NCI-H69 (cell line): ENCODE measurements at regions not wholly inside any gene's neighbourhood (a gene's known extent, or its start where the extent isn't known, plus 50 kb on each side); places are given as distances from the start of the nearest gene placed in this dataset.
"Not testable (repeated sequence)": the region's sequence is repeated elsewhere in the genome, so short reads cannot be mapped to it uniquely, and the experiment has no call there.

ENCODE experiments used
- DNase-seq: peaks from one replicate; lab custom pipeline; 2025; lab: John Stamatoyannopoulos, UW

- not testable (repeated sequence) for DNase-seq
Observed at GRCh38 chr7:76849887-76850563, 182.1 kb downstream of the SPDYE17 start.

GRCh38 chr7:76839879-76840278 is 192.3 kb downstream of the SPDYE17 start:
- DNase-seq: not testable (repeated sequence)

GRCh38 chr7:76839214-76839613 is 192.9 kb downstream of the SPDYE17 start:
- not testable (repeated sequence) for DNase-seq

GRCh38 chr7:76838357-76838756 is 193.8 kb downstream of the SPDYE17 start:
- not testable (repeated sequence) for DNase-seq

- DNase-seq: not testable (repeated sequence)
Observed at GRCh38 chr7:76829233-76829632, 202.2 kb upstream of the POMZP3 start.

- not testable (repeated sequence) for DNase-seq
Observed at GRCh38 chr7:76826181-76826580, 199.1 kb upstream of the POMZP3 start.

- not testable (repeated sequence) for DNase-seq
Observed at GRCh38 chr7:76809856-76810255, 182.8 kb upstream of the POMZP3 start.

- DNase-seq: not testable (repeated sequence)
Observed at GRCh38 chr7:76807588-76808100, 180.6 kb upstream of the POMZP3 start.

- DNase-seq: not testable (repeated sequence)
Observed at GRCh38 chr7:76806460-76806859, 179.4 kb upstream of the POMZP3 start.

- DNase-seq: not testable (repeated sequence)
Observed at GRCh38 chr7:76806010-76806409, 178.9 kb upstream of the POMZP3 start.

- DNase-seq: peak; percentile 48
Observed at GRCh38 chr7:76805262-76805661, 178.2 kb upstream of the POMZP3 start.

GRCh38 chr7:76797639-76798038 is 170.6 kb upstream of the POMZP3 start:
- DNase-seq: not testable (repeated sequence)

- DNase-seq: not testable (repeated sequence)
Observed at GRCh38 chr7:76780693-76781092, 153.6 kb upstream of the POMZP3 start.

- DNase-seq: not testable (repeated sequence)
Observed at GRCh38 chr7:76774279-76774678, 147.2 kb upstream of the POMZP3 start.

- DNase-seq: not testable (repeated sequence)
Observed at GRCh38 chr7:76771980-76772379, 144.9 kb upstream of the POMZP3 start.

GRCh38 chr7:76763977-76764376 is 136.9 kb upstream of the POMZP3 start:
- not testable (repeated sequence) for DNase-seq

- DNase-seq: not testable (repeated sequence)
Observed at GRCh38 chr7:76760546-76761220, 133.6 kb upstream of the POMZP3 start.

GRCh38 chr7:76739538-76739937 is 112.5 kb upstream of the POMZP3 start:
- DNase-seq: not testable (repeated sequence)

- peak; percentile 43 for DNase-seq
Observed at GRCh38 chr7:76736724-76737123, 109.6 kb upstream of the POMZP3 start.

- DNase-seq: not testable (repeated sequence)
Observed at GRCh38 chr7:76736091-76736490, 109.0 kb upstream of the POMZP3 start.

- not testable (repeated sequence) for DNase-seq
Observed at GRCh38 chr7:76735668-76736067, 108.6 kb upstream of the POMZP3 start.

GRCh38 chr7:76728571-76728974 is 101.5 kb upstream of the POMZP3 start:
- DNase-seq: not testable (repeated sequence)

- not testable (repeated sequence) for DNase-seq
Observed at GRCh38 chr7:76723928-76724327, 96.8 kb upstream of the POMZP3 start.
